HG03432 (cell line): ENCODE measurements at regions not wholly inside any gene's neighbourhood (a gene's known extent, or its start where the extent isn't known, plus 50 kb on each side); places are given as distances from the start of the nearest gene placed in this dataset.
A peak's percentile ranks its signal among the peaks of the same experiment; 100 is the strongest.
"Not testable (repeated sequence)": the region's sequence is repeated elsewhere in the genome, so short reads cannot be mapped to it uniquely, and the experiment has no call there.

Experiments used
- ATAC-seq: cut with Tn5 transposase; IDR thresholded peaks from one replicate; pipeline ENCODE4 v1.9.1; 2021; ENCODE audit warnings: mild to moderate bottlenecking, moderate library complexity; ENCODE audit not compliant: unreplicated experiment

DNA sequence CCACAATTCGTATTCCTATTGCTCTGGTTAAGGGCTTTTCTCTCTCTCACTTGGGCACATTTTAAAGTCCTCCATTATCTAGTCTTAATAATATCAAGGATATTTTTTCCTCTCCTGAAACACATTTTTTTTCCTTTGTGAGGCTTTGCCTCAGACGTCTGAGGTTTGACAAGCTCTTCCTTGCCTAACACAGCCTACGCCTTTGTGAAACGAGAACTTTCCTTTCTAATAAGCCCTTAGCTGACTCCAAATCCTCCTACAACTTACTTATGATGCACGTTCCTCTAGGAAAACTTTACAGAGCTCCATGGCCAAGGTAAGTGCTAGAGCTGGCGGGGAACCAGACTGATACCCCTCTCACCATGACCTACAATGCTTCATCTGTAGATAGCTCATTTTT is 841.5 kb downstream of the SOCS6 start:
- no peak for ATAC-seq

DNA sequence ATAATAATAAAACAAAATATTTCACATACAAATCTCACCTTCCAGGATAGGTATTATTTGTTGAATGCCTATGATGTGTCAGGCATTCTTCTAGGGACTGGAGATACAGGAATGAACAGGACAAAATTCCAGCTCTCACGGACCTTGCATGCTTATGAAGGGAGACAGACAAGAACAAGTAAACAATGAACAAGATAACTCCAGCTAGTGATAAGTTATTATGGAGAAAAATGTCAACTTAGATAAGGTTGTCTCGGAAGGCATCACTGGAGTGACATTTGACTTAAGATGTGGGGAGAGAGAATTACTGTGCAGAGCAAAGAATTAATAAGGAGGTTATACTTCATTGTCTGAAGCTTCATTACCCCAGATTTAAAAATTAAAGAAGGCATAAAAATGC is 836.7 kb downstream of the SOCS6 start:
- no peak for ATAC-seq

DNA sequence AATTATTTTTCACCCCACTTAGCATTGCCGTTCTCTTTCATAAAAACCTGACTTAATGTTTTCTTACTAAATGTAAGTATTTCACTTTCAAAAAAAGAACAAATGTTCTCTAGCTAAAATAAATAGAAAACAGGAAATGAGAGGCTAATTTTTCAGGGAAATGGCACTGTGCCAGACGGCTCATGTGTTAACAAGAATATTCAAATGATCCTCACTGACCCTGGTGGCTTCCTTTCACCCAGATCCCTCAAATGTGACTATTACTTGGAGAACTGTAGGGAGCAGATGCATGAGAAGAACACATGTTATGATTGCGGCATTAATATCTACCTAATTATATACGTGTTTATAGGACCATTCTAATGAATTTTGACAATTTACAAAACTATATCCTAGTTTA is 827.7 kb downstream of the SOCS6 start:
- no peak for ATAC-seq

DNA sequence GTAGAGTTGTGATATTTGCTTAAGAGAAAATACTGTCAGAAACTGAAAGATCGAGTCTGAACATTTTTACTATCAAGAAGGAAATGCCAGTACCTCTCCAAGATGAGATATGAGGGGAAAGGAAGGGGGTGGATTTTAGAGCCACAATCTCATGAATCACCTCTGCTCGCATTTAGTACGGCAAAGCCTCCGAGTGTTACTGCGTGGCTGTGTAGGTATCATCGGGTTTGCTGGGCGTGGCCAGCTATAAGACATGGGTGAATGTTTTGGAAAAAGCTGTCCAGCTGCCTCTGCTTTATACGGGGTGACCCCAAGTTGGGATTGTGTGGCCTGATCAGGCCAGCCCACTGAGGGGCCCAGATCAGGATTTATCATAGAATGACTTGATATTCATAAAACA is 826.4 kb downstream of the SOCS6 start:
- ATAC-seq: no peak

DNA sequence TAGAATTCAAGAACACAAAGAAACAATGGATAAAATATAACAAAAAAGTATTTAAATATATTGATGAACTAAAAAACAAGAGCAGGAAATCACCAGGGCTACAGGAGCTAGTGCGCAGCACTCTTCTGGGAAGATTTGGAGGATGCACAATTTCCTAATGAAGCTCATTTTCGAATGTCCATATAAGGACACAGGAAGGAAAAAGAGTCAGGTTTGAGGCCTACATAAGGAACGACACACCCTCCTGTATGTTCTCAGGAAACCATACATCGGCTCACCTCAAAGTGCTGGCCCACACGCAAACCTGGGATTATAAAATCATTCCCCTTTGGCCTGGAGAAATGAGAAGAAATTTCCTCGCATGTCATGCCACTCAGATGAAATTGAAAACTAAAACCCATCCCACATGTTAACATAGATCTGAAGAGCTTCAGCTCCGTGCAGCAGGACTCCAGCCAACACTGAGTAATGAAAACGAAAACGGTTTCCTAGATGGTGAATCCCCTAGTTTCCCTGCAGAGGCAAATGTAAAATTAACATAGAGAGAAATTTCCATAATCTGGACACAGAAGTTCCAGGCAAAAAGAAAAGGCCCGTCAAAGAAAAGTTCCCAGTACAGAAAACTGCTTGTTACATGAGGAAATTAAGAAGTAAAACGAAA is 825.8 kb downstream of the SOCS6 start:
- no peak for ATAC-seq

DNA sequence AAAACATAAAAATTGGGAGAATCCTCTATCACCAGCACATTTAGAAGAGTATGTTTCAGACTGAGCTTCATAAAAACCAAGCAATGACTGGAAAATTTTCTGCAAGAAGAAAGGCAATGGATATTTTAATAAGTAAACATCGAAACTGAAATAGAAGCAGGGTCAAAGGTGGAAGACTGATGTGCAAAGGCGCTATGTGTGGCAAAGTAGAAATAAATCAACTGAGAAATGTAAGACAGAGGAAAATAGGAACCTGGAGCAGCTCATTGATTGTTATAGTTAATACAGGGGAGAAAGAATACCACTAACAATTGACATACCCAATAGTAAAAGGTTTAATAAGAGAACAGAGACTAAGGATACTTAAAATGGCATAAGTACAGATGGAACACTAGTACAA is 818.4 kb downstream of the SOCS6 start:
- no peak for ATAC-seq

DNA sequence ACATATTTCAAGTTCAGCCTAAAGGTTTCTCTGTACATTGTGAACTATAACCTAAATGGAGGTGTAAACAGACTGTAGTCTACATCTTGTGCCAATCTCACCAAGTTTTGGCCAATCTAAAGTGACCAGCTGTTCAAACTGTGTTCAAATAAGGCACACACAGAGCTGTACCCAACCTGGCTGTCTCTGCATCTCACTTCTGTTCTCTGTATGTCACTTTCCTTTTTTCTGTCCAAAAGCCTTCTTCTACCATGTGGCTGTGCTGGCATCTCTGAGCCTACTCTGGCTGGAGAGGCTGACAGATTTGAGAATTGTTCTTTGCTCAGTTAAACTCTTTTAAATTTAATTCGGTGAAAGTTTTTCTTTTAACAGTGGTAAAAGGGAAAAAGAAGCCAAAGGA is 817.9 kb downstream of the SOCS6 start:
- ATAC-seq: no peak

DNA sequence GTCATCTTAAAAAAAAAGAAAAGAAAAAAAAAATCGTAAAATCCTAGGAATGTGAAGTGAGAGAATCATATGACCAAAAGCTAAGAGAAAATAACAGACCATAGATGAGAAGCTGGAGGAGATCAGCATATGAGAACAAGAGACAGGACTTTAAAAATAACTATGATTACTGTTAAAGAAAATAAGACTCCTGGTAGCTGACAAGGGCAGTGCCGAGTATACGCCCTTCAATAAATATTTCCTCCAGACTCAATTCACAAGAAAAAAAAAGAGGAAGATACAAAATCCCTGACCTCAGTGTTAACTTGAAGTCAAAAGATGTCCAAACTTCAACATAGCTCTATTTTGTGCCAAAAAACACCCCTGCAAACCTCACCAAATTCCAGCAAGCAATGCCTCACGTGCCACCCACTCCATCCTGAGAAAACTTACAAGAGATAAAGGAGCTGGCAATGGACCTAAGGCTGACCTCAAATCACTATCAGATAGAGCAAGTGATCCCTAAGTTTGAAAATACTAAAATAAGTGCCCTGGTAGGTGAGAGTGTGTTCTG is 817.2 kb downstream of the SOCS6 start:
- ATAC-seq: no peak

DNA sequence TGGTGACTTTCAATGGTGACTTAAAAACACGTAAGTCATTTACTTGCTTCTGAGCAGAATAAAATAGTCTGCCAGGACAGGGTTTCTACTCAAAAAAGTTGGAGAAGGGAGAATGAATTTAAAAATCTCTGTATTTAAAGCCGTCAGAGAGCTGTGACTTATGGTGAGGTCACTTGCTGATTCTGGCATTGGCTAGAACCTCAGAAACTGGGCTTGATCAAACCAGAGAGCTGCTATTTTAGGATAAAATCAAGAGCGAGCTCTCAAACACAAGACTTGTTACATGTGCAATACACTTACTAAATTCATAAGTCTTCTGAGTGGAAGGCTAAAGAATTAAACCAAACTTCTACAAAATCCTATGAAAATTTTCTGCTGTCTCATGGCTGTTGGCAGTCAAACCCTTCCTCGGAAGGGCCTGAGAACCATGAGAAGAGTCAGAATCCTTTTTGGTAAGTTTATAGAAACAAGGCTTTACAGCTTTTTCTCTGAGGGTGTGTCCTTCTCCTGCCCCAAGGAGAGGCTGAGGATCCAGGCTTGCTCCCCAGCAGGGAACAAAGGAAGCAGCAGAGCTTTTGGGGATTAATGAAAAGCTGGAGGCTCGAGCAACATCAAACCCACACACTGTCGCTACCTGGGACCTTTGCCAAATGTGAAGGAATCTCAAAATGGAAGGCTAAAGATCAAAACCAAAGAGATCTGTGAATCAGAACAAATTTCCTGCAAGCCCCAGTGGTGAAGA is 816.4 kb downstream of the SOCS6 start:
- no peak for ATAC-seq

DNA sequence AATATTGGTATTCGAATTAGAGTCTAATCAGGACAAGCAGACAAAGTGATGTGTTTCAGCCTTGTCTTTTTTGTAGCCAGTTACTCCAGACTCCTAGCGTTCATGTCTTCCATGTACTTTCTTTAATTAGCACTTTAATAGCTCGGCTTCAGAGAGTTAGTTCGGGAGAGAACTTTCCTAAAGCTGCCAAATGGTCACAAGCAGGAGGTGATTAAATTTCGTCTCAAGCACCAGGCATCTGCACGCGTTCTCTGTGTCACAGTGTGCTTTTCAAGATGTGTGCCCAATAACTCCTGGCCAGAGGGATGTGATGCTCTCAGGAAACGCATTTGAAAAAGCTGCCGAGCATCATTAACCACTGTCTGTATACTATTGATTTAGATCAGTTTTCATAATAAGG is 790.8 kb downstream of the SOCS6 start:
- no peak for ATAC-seq

DNA sequence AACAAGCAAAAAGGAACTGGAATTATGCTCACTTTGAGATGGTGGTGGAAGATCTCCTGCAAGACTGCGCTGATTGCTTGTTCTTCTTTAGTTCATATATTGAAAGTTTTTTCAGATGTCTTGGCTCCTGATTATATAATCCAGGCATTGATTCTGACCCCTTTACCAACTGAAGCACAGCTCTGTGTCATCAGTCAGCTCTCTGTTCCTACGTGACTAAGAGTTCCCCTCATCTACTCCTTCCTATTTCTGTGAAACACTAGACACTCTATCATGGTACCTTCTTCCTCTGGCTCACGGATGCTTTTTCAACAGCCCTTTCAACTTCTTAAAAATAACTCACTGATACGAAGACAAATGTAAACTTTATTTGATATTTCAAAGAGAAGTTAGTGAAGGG is 788.6 kb downstream of the SOCS6 start:
- no peak for ATAC-seq

DNA sequence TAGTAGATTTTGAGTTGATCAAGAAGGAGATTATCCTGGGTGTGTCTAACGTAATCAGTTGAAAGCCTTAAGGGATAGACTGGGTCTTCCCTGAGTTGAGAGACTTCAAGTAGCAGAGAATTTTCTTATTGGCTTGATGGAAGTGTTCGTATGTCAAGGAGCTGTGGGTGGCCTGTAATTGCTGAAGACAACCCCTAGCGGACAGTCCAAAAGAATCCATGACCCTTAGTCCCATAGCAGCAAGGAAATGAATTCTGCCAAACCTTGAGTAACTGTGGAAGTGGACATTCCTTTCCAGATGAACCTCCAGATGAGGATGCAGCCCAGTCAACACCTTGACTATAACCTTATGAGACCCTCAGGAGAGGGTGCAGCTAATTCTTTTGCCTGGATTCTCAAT is 786.3 kb downstream of the SOCS6 start:
- no peak for ATAC-seq

DNA sequence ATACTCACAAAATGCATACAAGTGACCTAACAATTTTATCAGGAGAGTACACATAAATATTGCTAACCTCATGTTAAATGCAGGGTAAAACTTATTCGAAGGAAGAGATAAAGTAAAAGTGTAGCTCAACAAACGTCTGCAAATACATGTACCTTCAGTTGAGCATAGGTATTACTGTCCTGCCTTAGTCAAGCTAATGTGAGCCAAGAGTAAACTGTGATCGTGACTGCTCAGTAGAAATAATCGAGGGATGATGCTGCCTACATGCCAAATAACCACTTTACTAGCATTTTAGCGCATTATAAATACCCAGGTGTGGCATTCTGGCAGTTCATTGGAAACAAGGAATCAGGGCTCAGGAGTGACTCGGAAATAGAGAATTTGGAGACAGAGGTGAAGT is 779.5 kb downstream of the SOCS6 start:
- no peak for ATAC-seq

DNA sequence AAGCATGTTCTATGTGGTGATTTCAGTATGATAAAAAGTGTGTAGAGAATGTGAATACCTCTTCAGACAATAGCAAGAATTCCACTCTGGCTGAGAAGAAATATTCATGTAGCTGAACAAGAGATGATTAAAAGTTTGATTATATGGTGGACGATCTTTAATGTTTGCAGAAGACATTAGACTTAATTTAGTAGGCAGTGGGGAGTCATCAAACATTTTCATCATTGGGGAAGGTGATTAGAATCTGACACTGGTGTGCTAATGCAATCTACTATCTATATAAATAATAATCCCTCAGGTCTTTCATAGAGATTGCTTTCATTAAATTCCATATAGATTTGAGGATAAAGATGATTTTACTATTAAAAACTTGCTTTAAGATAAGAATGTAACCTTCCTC is 761.0 kb downstream of the SOCS6 start:
- ATAC-seq: no peak

DNA sequence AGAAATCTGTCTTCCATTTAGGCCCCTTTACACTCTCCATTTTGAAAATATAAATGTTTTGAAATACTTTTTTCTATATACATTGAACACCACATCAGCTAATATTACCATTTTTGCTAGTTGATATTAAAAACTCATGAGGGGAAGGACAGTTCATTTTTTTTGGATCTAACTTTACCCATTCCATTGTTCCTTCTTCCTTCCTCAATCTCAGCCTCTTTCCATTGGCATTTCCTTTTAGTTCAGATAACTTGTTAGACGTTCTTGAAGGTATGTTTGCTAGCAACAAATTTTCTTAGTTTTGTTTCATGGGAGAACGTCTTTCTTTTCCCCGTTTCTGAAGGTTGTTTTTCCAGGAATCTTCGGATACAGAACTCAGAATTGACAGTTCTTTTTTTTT is 759.0 kb downstream of the SOCS6 start:
- no peak for ATAC-seq

DNA sequence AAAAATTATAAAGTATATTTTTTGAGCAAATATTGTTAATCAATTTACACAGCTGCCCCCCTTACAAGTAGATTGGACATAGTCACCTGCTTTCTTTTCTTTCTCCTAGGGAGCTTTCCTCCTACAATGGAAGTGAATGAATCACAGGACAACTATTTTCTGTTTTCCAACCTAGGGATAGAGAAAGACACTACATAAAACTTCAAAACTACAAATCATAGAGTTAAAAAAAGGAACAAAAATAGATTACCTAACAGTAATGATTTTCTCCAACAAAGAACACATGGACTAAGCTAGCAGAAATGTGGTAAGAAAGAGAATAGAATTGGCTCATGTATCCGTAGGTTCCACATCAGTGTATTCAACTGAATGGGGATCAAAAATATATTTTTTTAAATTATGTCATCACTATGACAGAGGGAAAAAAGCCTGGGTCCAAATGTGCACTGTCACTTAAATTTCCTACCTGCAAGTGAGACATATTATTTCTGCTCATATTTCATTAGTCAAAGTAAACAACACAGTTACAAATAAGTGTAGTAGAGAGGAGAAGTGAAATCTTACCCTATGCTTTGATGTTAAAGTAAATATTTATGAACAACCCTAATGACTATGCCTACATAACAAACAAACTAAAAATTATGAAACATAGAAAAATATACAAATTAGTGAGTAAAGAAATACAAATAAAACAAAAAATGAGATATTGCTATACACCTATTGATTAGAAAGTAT is 756.7 kb downstream of the SOCS6 start:
- ATAC-seq: no peak

DNA sequence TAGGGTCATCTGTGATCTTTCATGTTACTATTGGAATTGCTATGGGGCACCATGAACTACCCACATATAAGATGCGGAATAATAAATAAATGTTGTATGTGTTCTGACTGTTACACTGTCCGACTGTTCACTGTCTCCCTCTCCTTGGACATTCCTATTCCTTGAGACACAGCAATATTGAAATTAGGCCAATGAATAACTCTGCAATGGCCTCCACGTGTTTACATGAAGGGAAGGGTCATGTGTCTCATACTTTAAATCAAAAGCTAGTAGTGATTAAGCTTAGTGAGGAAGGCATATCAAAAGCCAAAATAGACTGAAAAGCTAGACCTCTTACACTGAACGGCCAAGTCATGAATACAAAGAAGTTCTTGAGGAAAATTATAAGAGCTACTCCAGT is 751.3 kb downstream of the SOCS6 start:
- no peak for ATAC-seq

DNA sequence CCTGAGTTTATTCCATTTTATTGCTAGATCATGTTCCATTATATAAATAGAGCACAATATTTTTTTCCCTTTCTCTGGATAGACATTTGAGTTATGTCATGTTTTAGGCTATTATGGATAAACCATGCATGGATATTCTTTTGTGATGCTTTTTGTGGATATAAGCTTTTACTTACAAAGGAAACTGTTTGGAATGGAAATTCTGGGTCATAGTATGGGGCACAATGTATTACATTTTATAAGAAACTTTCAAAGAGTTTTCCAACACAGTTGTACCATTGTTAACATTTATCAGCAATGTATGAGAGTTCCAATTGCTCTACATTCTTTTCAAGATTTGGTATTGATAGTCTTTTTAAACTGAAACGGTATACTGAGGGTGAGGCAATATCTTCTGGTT is 749.4 kb downstream of the SOCS6 start:
- no peak for ATAC-seq

DNA sequence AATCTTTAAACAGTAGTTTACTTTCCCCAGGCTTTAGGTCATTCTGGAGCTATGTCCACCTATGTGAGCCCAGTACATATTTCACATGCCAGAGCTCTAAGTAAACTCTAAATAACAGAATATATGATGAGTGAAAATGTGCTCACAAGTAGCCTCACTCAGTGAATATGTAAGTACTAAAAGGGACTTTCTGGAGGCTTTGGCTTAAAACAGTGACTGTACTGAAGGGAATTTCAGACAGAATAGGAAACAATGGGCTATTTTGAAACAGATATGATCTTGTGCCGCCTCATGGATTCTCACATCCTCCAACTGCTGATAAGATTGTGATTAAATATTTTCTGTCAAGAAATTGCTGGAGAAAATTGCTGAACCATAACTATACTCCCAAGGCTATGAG is 747.9 kb downstream of the SOCS6 start:
- peak; percentile 66 for ATAC-seq

DNA sequence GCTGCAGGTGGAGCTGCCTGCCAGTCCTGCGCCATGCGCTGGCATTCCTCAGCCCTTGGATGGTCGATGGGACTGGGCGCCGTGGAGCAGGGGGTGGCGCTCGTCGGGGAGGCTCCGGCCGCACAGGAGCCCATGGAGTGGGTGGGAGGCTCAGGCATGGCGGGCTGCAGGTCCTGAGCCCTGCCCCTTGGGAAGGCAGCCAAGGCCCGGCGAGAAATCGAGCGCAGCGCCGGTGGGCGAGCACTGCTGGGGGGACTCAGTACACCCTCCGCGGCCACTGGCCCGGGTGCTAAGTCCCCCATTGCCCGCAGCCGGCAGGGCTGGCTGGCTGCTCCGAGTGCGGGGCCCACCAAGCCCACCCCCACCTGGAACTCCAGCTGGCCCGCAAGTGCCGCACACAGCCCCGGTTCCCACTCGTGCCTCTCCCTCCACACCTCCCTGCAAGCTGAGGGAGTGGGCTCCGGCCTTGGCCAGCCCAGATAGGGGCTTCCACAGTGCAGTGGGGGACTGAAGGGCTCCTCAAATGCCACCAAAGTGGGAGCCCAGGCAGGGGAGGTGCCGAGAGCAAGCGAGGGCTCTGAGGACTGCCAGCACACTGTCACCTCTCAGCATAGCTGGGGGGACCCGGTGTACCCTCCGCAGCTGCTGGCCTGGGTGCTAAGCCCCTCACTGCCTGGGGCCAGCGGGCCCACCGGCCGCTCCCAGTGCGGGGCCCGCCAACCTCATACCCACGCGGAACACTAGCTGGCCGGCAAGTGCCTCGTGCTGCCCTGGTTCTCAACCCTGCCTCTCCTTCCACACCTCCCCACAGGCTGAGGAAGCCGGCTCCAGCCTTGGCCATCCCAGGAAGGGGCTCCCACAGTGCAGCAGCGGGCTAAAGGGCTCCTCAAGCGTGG is 742.7 kb downstream of the SOCS6 start:
- not testable (repeated sequence) for ATAC-seq

DNA sequence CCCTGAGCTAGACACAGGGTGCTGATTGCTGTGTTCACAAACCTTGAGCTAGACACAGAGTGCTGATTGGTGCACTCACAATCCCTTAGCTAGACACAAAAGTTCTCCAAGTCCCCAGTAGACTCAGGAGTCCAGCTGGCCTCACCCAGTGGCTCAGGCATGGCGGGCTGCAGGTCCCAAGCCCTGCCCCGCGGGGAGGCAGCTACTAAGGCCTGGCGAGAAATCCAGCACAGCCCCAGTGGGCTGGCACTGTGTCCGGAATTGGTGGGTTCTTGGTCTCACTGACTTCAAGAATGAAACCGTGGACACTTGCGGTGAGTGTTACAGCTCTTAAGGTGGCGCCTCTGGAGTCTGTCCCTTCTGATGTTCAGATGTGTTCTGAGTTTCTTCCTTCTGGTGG is 741.2 kb downstream of the SOCS6 start:
- ATAC-seq: not testable (repeated sequence)
